HG02588 (cell line): ENCODE measurements at regions not wholly inside any gene's neighbourhood (a gene's known extent, or its start where the extent isn't known, plus 50 kb on each side); places are given as distances from the start of the nearest gene placed in this dataset.
"Not testable (repeated sequence)": the region's sequence is repeated elsewhere in the genome, so short reads cannot be mapped to it uniquely, and the experiment has no call there.

ENCODE experiments used
- ATAC-seq: cut with Tn5 transposase; IDR thresholded peaks from one replicate; pipeline ENCODE4 v1.9.1; 2021; ENCODE audit warnings: mild to moderate bottlenecking, moderate library complexity; ENCODE audit not compliant: unreplicated experiment

DNA sequence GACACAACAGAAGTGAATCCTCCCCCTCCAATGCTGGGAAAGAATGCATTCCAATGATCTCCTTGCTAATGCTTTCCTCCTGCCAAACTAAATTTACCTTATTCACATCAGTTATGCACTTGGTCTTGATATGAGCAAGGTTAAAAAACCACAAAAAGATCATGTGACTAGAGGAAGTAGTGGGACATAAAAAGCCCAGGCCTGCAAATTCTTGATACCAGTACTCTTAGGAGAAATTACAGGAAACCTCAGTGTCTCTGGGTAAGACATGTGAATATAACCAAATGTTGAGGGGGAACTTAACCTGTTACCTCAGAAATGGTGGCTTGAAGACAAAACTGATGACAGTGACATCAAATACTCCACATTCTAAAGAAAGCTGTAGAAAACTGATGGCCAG, 427.1 kb downstream of the RPS29 start:
- ATAC-seq: no peak

- no peak for ATAC-seq
Measured at GRCh38 chr14:49139593-49139992, 446.6 kb downstream of the RPS29 start.

DNA sequence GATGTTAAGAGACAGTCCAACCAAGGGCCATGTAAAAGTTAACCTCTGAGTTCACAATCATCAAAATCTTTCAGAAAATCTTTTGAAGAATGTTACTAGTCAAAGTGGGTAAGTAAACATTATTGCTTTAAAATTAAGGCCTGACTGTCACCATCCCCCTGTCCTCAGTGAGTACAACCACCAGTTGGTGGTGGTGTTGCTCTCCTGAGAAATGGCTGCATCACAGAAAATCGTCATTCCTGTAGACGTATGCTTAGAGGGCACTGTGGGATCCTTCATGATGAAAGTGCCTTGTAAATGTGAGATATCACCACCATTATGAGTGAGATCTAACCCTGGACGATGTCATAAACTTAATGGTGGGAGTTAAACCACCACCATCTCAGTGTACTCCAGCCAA, 451.2 kb downstream of the RPS29 start:
- no peak for ATAC-seq

- no peak for ATAC-seq
Measured at GRCh38 chr14:49121246-49121645, 464.9 kb downstream of the RPS29 start.

DNA sequence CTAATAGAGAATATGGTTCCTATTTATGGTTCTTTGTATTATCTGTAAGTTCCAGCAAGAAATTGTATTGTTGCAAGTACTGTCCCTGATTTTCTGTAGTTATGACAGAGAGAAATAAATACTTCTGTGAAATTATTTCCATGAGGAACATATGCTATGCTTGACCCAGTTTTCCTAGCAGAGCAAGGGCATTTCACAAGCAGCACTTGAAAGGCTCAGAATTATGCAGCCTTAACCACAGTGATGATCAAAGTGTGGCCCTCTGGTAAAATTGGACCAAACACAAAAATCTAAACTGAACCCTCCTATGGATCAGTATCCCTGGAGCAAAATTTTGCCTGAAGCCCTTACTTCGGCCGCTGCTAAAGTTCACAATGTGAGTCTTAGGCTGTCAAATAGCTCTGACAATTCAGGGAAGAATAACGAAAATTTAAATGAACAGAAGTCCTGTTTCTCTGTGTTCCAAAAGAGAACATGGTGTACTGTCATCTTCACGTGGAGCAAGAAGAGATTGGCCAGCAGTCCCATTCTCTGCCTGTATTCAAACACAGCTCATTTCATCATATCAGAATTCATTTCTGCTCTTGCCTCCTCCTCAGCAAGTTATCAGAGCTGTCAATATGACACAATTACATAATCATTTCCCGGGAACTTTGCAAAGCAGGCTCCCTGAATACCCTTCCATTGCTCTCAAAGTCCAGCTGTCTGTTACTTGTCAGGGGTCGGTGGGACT, 471.9 kb downstream of the RPS29 start:
- no peak for ATAC-seq

DNA sequence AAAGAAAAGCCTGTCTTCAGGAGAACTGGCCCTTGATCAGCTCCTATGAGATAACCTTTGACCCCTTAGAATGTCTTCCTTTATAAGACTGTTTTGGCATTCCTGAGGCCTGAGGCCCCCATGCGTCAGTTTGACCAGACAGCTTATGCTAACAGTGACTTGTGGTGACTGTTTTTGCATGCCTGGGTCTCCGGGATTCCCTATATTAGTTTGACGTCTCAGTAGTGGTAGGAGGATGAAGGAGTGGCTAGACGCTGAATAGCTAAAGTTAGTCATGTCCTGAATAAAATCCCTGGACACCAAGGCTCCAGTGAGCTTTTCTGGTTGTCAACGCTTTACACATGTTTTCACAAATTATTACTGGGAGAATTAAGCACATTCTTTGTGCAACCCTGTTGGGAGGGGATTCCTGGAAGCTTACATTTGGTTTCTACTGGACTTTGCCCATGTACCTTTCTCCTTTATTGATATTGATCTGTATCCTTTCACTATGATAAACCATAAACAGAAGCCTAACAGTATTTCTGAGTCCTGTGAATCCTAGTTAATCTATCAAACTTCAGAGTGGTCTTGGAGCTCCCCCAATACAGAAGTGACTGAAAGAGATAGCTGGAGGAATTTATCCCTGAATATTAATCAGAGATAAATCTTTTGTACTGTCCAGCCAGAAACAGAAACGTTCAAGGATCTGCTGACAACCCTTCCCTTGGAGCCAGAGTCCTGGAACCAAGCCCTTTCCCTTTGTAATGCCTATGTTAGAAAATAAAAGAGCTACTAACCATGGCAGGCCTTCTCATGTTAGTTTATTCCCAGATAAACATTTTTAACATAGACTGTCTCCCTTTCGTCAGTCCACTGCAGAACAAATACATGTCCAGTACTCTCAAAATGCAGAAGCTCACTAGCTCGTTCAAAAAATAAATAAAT, 479.2 kb downstream of the RPS29 start:
- no peak for ATAC-seq

DNA sequence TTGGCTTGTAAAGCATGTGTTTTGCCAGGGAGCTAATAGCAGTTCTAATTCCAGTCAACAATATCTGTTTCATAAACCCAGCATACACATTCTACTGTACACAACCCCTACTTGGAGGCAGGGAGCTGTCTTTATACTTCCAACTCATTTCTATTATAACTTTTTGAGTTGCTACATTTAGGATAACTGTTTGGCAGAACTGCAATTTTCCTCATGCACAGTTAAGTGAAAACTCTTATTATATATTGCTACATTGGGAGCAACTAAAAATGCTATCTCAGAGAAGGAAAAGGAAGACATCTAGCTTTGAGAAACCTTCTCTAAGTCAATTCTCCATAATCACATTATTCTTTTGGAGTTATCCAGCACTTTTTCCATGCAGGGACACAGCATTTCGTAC, 480.2 kb downstream of the RPS29 start:
- ATAC-seq: no peak

- ATAC-seq: no peak
Measured at GRCh38 chr14:49105512-49105911, 480.7 kb downstream of the RPS29 start.

DNA sequence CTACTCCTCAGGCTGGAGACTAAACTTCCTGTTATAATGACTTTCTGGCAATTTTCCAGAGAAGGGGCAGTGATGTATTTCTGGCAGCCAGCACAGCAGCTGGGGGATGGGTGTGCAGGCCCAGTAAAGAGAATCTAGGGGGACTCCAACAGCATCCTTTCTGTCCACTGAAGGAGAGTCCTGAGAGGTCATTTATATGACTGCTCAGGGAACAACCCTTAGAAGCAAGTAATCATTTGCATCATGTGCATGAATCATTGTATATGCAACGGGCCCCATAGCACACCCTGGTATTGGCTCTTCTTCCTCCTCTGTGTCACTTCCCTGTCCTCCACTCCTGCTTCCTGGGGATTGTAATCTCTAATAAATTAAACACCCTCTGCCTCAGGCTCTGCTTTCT, 493.8 kb downstream of the RPS29 start:
- ATAC-seq: no peak

DNA sequence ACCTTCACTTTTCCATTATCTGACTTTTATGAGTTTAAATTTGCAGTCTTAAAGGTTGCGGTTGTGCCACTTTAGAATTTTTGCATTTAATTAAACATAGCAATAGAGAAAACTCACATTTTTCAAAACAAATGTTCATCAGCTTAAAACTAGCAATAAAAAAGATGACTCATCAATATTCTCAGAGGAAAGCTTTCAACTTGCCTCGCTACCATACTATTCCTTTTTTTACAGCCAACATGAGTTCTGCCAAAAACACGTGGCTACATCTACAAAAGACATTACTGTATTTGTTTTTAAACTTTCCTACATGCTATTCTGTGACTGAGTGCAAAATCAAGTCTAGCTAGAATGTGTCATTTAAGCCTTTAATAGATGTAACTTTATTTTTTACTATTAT, 497.1 kb downstream of the RPS29 start:
- ATAC-seq: no peak

GRCh38 chr14:49073292-49073691, 512.9 kb downstream of the RPS29 start:
- not testable (repeated sequence) for ATAC-seq

- ATAC-seq: no peak
Measured at GRCh38 chr14:49058511-49058910, 527.7 kb downstream of the RPS29 start.

- ATAC-seq: no peak
Measured at GRCh38 chr14:49057838-49058510, 528.2 kb downstream of the RPS29 start.

GRCh38 chr14:49056021-49056420, 530.2 kb downstream of the RPS29 start:
- ATAC-seq: no peak

- no peak for ATAC-seq
Measured at GRCh38 chr14:49052521-49052920, 533.7 kb downstream of the RPS29 start.

DNA sequence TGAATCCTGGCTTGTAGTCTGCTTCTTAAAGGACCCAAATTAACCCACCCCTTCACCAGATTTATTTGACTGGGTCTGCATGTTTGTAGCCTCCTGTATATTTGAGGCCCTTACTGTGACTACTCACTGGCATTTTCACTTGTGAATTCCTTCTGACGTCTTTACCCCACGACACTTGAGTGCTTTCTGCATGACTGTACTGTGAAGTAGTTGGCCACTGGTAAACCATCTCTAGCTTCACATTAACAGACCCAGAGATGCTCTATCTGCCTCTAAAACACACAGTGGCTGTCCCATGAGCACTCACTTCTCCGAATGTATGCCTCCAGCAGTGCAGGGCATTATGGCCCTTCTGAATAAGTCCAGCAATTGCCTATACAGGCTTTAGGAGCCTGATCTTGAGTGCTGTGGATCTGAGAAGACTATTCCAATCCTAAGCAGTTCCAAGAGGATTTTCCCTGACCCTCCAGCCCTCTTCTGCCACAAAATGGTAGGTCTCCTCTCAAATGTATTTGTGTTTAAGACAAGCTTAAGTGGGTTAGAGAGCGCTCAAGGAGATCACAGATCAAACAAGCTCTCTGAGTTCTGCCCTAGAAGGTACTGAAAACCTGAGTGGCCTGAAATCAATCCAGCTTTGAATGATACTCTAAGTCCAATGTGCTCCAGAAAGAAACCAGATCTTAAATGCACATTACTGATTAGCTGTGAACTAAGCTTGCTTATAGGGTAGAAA, 534.7 kb downstream of the RPS29 start:
- no peak for ATAC-seq

- ATAC-seq: no peak
Measured at GRCh38 chr14:49050822-49051221, 535.4 kb downstream of the RPS29 start.

GRCh38 chr14:49049711-49050110, 536.5 kb downstream of the RPS29 start:
- no peak for ATAC-seq

DNA sequence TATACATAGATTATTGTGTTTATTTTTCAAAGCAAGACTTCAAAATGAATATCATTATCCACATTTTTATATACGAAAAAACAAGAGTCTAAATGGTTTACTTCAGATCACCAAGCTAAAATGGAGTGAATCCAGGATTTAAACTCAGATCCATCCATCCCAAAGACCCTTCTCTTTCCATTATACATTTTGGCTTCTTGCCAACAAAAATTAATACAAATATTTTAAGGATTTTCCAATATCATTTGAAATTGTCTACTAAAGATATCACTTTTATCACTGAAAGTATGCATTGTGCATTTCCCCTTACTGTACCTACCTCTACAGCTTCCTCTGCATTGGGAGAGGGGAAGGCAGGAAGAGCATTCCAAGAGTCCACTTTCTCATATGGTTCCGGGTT, 541.2 kb downstream of the RPS29 start:
- ATAC-seq: no peak

- ATAC-seq: no peak
Measured at GRCh38 chr14:49036984-49037516, 549.1 kb downstream of the RPS29 start.

DNA sequence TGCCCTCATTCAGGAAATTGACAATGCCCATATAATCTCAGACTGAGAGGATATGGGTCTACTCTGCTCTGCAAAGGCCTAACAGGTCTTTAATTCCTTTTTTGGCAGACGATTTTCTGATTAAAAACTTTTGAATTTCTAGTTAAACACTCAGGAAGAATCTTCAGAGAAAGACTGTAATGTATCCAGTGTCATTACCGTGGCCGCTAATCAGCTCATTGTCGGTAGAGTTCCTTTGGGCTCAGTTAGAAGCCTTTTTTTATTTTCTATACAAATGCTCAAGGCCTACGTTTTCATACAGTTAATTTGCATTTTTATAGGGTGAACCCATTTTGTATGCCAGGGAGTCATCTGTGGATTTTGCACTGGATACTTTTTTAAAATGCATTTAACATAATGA, 549.9 kb downstream of the RPS29 start:
- ATAC-seq: no peak
